Superior temporal gyrus (tissue), 1 donor: ENCODE measurements at regions not wholly inside any gene's neighbourhood (a gene's known extent, or its start where the extent isn't known, plus 50 kb on each side); places are given as distances from the start of the nearest gene placed in this dataset.

Experiments used
- DNase-seq: peaks from one replicate; pipeline ENCODE4 v3.0.0-alpha.2; 2016; ENCODE audit errors: extremely low spot score

DNA sequence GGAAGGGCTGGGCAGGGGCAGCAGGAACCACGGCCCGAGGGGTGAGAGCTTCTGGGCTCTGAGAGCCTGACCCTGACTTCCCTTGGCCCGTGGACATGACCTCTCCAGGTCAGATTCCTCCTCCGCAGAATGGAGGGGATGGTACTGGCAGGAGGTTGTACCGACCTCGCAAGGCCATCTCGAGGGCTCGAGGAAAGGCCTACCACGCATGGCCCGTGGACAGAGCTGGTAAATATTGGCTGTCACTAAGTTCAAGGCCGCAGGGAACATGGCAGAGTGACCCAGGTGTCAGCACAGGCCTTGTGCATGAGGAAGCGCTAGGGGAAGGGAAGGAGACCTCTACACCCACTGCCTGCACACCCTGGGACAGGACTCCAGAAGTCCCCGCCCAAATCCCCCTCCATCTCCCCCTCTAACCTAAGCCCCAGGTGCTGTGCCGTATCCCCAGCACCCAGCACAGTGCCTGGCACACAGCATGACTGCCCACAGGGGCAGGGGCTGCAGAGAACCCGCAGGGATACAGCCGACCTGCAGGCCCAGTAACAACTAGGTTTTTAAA lies 54.9 kb upstream of the PPP2R5C start:
- no peak for DNase-seq

DNA sequence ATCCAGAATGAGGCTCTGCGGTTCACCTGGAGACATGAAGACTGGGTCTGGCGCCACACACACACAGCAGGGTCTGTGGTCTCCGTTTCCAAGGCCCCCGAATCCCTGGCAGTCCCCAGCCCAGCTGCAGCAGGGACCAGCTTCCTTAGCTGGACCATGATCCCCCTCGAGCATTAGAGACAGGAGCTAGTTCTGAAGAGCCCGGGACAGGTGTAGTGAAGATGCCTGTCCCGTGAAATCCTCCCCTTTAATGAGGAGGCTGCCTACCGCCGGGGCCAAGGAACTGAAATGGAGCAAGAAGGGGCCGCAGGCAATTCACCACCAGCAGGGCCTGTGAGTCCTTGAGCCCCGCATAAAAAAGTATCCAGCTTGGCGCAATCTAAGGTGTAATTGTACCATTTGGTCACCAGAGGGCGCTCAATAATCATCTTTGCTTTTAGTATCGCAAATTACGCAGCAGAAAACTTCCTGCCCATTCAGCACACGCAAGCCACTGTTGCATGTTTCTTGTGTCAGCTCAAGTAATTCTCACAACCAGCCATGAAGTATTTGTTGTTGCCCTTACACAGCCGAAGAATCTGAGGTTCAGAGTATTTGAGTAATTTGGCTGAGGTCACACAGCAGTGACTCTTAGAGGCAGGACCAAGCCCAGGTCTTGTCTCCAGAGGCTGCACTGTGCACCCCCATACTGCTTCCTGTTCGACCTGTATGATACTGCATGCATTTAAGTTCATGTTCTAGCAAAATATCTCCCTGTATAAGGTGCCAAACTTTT lies 54.3 kb upstream of the PPP2R5C start:
- DNase-seq, result peak; percentile 95

DNA sequence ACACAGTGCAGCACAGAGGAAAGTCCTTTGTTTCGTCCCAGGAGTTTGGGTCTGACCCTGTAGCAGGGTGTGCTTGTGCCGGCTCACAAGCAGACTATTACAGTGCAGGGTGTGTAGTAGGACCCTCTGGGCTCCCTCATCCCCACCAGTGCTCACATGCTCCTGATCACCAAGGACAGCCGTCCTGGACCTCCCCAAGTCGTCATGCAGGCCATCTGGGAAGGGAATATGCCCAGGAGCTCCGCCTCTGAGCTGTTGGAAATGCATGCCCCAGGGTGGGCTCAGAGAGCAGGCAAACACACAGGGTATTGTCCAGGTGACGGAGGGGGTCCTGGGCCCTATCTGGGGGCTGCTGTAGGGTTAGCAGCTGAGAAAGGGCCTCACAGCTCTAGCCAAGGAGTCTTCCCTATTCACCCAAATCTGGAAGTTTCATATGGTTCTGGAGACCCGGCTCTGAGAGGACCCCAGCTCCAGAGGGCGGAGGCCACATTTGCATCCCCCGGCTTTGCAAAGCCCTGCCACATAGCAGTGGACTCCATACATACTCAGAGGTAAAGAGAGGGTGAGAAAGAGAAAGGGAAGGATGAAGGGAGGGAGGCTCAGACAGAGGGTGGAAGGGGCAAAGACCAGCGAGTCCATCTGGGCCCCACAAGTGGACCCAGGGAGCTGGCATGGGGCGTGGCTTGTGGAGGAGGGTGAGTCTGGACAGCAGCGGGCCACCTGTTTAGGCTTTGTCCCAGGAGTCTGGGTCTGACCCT lies 53.5 kb upstream of the PPP2R5C start:
- no peak for DNase-seq

DNA sequence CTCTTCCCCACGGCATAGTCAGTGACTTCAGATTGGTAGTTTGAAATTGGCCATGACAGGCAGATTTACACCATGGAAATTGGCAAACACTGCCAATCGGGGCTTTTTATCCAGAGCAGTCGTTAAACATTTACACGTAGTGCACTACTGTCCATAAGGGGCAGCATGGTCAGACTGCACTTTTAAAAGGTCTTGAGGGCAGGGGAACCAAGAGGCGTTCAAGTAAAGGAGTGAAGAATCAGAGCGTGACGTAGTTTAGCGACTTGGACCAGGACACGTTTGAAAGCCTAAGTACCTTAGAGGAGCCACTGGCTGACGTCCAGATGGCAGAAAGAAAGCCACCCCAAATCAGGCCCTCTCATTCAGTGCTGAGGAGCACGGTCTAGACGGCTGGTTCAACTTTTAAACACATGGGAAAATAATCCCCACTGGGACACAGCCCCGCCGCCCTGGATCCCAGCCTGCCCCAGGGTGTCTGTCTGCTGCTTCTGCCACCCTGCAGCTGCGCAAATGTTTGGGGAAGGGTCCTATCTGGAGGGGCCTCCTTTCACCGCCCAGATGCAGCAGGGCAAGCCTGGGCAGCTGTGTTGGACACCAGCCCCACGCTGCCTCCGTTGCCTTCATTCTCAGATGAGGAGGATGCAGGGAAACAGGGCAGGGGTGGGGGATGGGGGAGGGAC lies 52.5 kb upstream of the PPP2R5C start:
- no peak for DNase-seq

GRCh38 chr14:101709533-101709881 lies 52.0 kb upstream of the PPP2R5C start:
- no peak for DNase-seq

- no peak for DNase-seq
These were observed 51.3 kb upstream of the PPP2R5C start for GRCh38 chr14:101709962-101710931.

DNA sequence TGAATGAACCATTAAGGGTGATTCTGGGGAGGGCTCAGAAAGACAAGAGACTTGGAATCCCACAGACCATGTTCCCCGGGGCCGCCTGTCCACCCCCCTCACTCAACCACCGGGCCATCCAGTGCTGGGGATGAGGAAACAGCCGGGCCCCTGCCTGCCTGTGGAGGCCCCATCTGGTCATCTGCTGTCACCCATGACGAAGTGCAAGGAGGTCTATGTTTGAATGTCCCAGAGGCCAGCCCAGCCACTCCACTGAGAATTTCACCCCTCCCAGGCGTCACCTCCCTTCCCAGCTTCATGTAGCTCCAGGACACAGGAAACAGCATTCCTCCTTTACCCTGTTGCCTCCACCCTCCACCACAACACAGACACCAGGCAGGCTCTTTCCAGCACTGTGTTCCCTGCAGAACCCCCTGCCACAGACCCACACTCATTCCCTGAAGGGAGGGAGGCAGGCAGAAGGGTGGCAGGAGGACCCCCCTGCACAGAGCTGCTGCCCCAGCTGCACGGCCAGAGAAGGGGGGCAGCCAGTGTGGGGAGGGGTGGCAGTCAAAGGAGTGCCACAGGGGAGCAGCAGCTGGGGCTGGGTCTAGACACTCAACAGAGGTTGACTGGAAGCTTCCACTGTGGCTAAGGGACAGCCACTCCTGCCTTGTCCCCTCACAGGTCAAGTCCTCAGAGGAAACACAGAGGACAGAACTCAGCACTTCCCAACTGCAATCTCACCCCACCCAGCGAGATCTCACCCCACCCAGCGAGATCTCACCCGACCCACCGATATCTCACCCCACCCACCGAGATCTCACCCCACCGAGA lies 50.3 kb upstream of the PPP2R5C start:
- no peak for DNase-seq
